ENCODE measurements at regions not wholly inside any gene's neighbourhood (a gene's known extent, or its start where the extent isn't known, plus 50 kb on each side); places are given as distances from the start of the nearest gene placed in this dataset.
A peak's percentile ranks its signal among the peaks of the same experiment; 100 is the strongest.

DNA sequence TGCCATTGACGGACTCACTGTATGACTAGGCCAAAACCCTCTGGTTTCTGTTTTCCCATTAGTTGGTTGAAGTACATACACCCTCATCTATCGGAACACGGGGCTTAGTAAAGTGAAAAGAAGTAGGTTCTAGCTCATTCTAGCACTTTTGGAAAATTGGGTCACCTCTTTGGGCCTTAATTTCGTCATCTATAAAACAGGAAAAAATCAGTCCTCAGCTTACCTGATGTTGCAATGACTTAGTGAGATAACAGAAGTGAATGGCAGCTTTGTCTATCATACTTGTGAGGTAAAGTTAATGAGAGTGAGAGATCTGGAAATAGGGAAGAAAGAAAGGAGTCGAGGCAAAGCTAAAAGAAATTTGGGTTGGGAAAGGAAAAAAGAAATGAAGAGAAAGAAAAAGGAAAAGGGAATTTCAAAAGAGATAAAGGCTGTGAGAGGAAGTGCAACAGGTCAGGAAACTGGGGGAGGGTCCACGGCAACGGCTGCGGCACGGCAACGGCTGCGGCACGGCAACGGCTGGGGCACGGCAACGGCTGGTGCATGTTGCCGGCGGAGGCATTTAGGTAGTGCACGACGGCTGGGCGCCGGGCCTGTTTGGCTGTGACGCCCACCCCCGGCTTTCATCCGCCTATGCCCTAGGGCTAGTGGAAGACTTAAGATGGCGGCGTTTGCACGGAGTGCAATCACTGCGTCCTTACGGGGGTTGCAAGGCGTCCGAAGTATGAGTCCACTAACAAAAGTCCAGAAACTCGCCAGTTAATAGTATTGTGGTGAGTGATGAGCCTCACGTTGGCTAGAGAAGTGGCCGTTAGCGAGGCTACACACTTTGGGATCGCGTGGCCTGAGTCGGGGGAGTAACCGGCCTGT is 91.4 kb upstream of the XIST start (continued):
- TF ChIP-seq, protein P1, sequence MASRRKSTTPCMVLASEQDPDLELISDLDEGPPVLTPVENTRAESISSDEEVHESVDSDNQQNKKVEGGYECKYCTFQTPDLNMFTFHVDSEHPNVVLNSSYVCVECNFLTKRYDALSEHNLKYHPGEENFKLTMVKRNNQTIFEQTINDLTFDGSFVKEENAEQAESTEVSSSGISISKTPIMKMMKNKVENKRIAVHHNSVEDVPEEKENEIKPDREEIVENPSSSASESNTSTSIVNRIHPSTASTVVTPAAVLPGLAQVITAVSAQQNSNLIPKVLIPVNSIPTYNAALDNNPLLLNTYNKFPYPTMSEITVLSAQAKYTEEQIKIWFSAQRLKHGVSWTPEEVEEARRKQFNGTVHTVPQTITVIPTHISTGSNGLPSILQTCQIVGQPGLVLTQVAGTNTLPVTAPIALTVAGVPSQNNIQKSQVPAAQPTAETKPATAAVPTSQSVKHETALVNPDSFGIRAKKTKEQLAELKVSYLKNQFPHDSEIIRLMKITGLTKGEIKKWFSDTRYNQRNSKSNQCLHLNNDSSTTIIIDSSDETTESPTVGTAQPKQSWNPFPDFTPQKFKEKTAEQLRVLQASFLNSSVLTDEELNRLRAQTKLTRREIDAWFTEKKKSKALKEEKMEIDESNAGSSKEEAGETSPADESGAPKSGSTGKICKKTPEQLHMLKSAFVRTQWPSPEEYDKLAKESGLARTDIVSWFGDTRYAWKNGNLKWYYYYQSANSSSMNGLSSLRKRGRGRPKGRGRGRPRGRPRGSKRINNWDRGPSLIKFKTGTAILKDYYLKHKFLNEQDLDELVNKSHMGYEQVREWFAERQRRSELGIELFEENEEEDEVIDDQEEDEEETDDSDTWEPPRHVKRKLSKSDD (CRISPR knock-in tag; IDR thresholded peaks at IDR 0.05; ENCODE audit: low read depth), result peak; percentile 88
- TF ChIP-seq, protein P2, sequence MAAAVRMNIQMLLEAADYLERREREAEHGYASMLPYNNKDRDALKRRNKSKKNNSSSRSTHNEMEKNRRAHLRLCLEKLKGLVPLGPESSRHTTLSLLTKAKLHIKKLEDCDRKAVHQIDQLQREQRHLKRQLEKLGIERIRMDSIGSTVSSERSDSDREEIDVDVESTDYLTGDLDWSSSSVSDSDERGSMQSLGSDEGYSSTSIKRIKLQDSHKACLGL (CRISPR knock-in tag; IDR thresholded peaks at IDR 0.05), result no peak
- no peak for TF ChIP-seq EEA1 (CRISPR knock-in tag; IDR thresholded peaks at IDR 0.05; ENCODE audit: borderline replicate concordance)
- TF ChIP-seq, protein P3, sequence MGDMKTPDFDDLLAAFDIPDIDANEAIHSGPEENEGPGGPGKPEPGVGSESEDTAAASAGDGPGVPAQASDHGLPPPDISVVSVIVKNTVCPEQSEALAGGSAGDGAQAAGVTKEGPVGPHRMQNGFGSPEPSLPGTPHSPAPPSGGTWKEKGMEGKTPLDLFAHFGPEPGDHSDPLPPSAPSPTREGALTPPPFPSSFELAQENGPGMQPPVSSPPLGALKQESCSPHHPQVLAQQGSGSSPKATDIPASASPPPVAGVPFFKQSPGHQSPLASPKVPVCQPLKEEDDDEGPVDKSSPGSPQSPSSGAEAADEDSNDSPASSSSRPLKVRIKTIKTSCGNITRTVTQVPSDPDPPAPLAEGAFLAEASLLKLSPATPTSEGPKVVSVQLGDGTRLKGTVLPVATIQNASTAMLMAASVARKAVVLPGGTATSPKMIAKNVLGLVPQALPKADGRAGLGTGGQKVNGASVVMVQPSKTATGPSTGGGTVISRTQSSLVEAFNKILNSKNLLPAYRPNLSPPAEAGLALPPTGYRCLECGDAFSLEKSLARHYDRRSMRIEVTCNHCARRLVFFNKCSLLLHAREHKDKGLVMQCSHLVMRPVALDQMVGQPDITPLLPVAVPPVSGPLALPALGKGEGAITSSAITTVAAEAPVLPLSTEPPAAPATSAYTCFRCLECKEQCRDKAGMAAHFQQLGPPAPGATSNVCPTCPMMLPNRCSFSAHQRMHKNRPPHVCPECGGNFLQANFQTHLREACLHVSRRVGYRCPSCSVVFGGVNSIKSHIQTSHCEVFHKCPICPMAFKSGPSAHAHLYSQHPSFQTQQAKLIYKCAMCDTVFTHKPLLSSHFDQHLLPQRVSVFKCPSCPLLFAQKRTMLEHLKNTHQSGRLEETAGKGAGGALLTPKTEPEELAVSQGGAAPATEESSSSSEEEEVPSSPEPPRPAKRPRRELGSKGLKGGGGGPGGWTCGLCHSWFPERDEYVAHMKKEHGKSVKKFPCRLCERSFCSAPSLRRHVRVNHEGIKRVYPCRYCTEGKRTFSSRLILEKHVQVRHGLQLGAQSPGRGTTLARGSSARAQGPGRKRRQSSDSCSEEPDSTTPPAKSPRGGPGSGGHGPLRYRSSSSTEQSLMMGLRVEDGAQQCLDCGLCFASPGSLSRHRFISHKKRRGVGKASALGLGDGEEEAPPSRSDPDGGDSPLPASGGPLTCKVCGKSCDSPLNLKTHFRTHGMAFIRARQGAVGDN (CRISPR knock-in tag; IDR thresholded peaks at IDR 0.05), result peak; percentile 84
- TF ChIP-seq, protein P4, sequence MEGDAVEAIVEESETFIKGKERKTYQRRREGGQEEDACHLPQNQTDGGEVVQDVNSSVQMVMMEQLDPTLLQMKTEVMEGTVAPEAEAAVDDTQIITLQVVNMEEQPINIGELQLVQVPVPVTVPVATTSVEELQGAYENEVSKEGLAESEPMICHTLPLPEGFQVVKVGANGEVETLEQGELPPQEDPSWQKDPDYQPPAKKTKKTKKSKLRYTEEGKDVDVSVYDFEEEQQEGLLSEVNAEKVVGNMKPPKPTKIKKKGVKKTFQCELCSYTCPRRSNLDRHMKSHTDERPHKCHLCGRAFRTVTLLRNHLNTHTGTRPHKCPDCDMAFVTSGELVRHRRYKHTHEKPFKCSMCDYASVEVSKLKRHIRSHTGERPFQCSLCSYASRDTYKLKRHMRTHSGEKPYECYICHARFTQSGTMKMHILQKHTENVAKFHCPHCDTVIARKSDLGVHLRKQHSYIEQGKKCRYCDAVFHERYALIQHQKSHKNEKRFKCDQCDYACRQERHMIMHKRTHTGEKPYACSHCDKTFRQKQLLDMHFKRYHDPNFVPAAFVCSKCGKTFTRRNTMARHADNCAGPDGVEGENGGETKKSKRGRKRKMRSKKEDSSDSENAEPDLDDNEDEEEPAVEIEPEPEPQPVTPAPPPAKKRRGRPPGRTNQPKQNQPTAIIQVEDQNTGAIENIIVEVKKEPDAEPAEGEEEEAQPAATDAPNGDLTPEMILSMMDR (CRISPR knock-in tag; IDR thresholded peaks at IDR 0.05), result peak; percentile 24; the same call in 1 of the 2 replicates
- 0 out of 2 replicates have a peak, but pooled peaks have one; percentile 35 for TF ChIP-seq ZNF292 (CRISPR knock-in tag; IDR thresholded peaks at IDR 0.05; ENCODE audit: borderline replicate concordance, low read depth)
- 0 out of 2 replicates have a peak, but pooled peaks have one; percentile 39 for TF ChIP-seq KLF11 (CRISPR knock-in tag; IDR thresholded peaks at IDR 0.05)
- no peak for TF ChIP-seq ZNF3 (CRISPR knock-in tag; IDR thresholded peaks at IDR 0.05)
- 0 out of 2 replicates have a peak, but pooled peaks have one; percentile 24 for TF ChIP-seq MEIS2 (CRISPR knock-in tag; IDR thresholded peaks at IDR 0.05)
- no peak for TF ChIP-seq ZNF549 (CRISPR knock-in tag; IDR thresholded peaks at IDR 0.05)
- no peak for TF ChIP-seq ATF1 (CRISPR knock-in tag; IDR thresholded peaks at IDR 0.05)
- TF ChIP-seq ZNF563 (CRISPR knock-in tag; IDR thresholded peaks at IDR 0.05), result peak; percentile 71; the same call in 1 of the 2 replicates
- peak; percentile 88 for TF ChIP-seq KDM3A (CRISPR knock-in tag; IDR thresholded peaks at IDR 0.05; ENCODE audit: low read depth)
- TF ChIP-seq ZNF7 (CRISPR knock-in tag; IDR thresholded peaks at IDR 0.05), result no peak
- TF ChIP-seq ARNTL (CRISPR knock-in tag; IDR thresholded peaks at IDR 0.05), result no peak; the same call in 1 of the 2 replicates
- no peak for TF ChIP-seq ZNF891 (CRISPR knock-in tag; IDR thresholded peaks at IDR 0.05)
- no peak for TF ChIP-seq ZNF337 (CRISPR knock-in tag; IDR thresholded peaks at IDR 0.05; ENCODE audit: borderline replicate concordance, low read depth)
- peak; percentile 52; the same call in 1 of the 2 replicates for TF ChIP-seq SALL2 (CRISPR knock-in tag; IDR thresholded peaks at IDR 0.05)
- no peak for TF ChIP-seq HNRNPUL1 (IDR thresholded peaks at IDR 0.05; ENCODE audit: low read depth, low read length)
- no peak for TF ChIP-seq ZNF720 (CRISPR knock-in tag; IDR thresholded peaks at IDR 0.05)
- TF ChIP-seq IRF2 (CRISPR knock-in tag; IDR thresholded peaks at IDR 0.05), result peak; percentile 94
- TF ChIP-seq SIX4 (CRISPR knock-in tag; IDR thresholded peaks at IDR 0.05), result peak; percentile 55; the same call in 1 of the 2 replicates
